ENCODE measurements at regions not wholly inside any gene's neighbourhood (a gene's known extent, or its start where the extent isn't known, plus 50 kb on each side); places are given as distances from the start of the nearest gene placed in this dataset.

GRCh38 chr13:22108283-22108942, 437.5 kb downstream of the FGF9 start:
- in situ Hi-C loops (cut with HindIII; ENCODE audit: low pct_unique_long_range_greater_than_20kb, low sequenced_read_pairs): no loop called here
- no peak for DNase-seq (ENCODE audit: low read depth, low spot score)

- in situ Hi-C loops (cut with HindIII; ENCODE audit: low pct_unique_long_range_greater_than_20kb, low sequenced_read_pairs): no loop called here
- no peak for DNase-seq (ENCODE audit: low read depth, low spot score)
Observed at GRCh38 chr13:22108979-22109378, 438.1 kb downstream of the FGF9 start.

- in situ Hi-C loops (cut with HindIII; ENCODE audit: low pct_unique_long_range_greater_than_20kb, low sequenced_read_pairs): no loop called here
- DNase-seq (ENCODE audit: low read depth, low spot score): no peak
Observed at GRCh38 chr13:22110368-22110767, 439.5 kb downstream of the FGF9 start.

GRCh38 chr13:22111152-22111783, 440.4 kb downstream of the FGF9 start:
- DNase-seq (ENCODE audit: low read depth, low spot score): no peak
- in situ Hi-C loops (cut with HindIII; ENCODE audit: low pct_unique_long_range_greater_than_20kb, low sequenced_read_pairs): no loop called here

- in situ Hi-C loops (cut with HindIII; ENCODE audit: low pct_unique_long_range_greater_than_20kb, low sequenced_read_pairs): no loop called here
- DNase-seq (ENCODE audit: low read depth, low spot score): no peak
Observed at GRCh38 chr13:22111961-22112360, 441.1 kb downstream of the FGF9 start.

- DNase-seq (ENCODE audit: low read depth, low spot score): no peak
- in situ Hi-C loops (cut with HindIII; ENCODE audit: low pct_unique_long_range_greater_than_20kb, low sequenced_read_pairs): no loop called here
Observed at GRCh38 chr13:22112956-22113745, 442.3 kb downstream of the FGF9 start.

GRCh38 chr13:22114630-22115311, 443.9 kb downstream of the FGF9 start:
- no peak for DNase-seq (ENCODE audit: low read depth, low spot score)
- in situ Hi-C loops (cut with HindIII; ENCODE audit: low pct_unique_long_range_greater_than_20kb, low sequenced_read_pairs): no loop called here

GRCh38 chr13:22118158-22118557, 447.3 kb downstream of the FGF9 start:
- in situ Hi-C loops (cut with HindIII; ENCODE audit: low pct_unique_long_range_greater_than_20kb, low sequenced_read_pairs): no loop called here

GRCh38 chr13:22120646-22121045, 449.8 kb downstream of the FGF9 start:
- in situ Hi-C loops (cut with HindIII; ENCODE audit: low pct_unique_long_range_greater_than_20kb, low sequenced_read_pairs): no loop called here
- DNase-seq (ENCODE audit: low read depth, low spot score): no peak

More at GRCh38 chr13:22118158-22118557, 447.3 kb downstream of the FGF9 start:
- DNase-seq (ENCODE audit: low read depth, low spot score): no peak

- in situ Hi-C loops (cut with HindIII; ENCODE audit: low pct_unique_long_range_greater_than_20kb, low sequenced_read_pairs): no loop called here
- DNase-seq (ENCODE audit: low read depth, low spot score): no peak
Observed at GRCh38 chr13:22121146-22121739, 450.4 kb downstream of the FGF9 start.

- DNase-seq (ENCODE audit: low read depth, low spot score): no peak
- in situ Hi-C loops (cut with HindIII; ENCODE audit: low pct_unique_long_range_greater_than_20kb, low sequenced_read_pairs): no loop called here
Observed at GRCh38 chr13:22126433-22127021, 455.7 kb downstream of the FGF9 start.

- in situ Hi-C loops (cut with HindIII; ENCODE audit: low pct_unique_long_range_greater_than_20kb, low sequenced_read_pairs): no loop called here
- no peak for DNase-seq (ENCODE audit: low read depth, low spot score)
Observed at GRCh38 chr13:22127277-22128164, 456.6 kb downstream of the FGF9 start.

GRCh38 chr13:22128441-22129408, 457.9 kb downstream of the FGF9 start:
- in situ Hi-C loops (cut with HindIII; ENCODE audit: low pct_unique_long_range_greater_than_20kb, low sequenced_read_pairs): no loop called here
- DNase-seq (ENCODE audit: low read depth, low spot score): no peak

GRCh38 chr13:22130254-22130653, 459.4 kb downstream of the FGF9 start:
- in situ Hi-C loops (cut with HindIII; ENCODE audit: low pct_unique_long_range_greater_than_20kb, low sequenced_read_pairs): no loop called here
- DNase-seq (ENCODE audit: low read depth, low spot score): no peak

- in situ Hi-C loops (cut with HindIII; ENCODE audit: low pct_unique_long_range_greater_than_20kb, low sequenced_read_pairs): no loop called here
- no peak for DNase-seq (ENCODE audit: low read depth, low spot score)
Observed at GRCh38 chr13:22134261-22134660, 463.4 kb downstream of the FGF9 start.

- no peak for DNase-seq (ENCODE audit: low read depth, low spot score)
- in situ Hi-C loops (cut with HindIII; ENCODE audit: low pct_unique_long_range_greater_than_20kb, low sequenced_read_pairs): no loop called here
Observed at GRCh38 chr13:22135446-22135845, 464.6 kb downstream of the FGF9 start.
